ENCODE measurements at regions not wholly inside any gene's neighbourhood (a gene's known extent, or its start where the extent isn't known, plus 50 kb on each side); places are given as distances from the start of the nearest gene placed in this dataset.
"Not testable (repeated sequence)": the region's sequence is repeated elsewhere in the genome, so short reads cannot be mapped to it uniquely, and the experiment has no call there.

GRCh38 chr7:51428217-51428887, 111.7 kb upstream of the COBL start:
- Mint-ChIP-seq H3K4me1 (ENCODE audit: low read depth) (peaks cover 3% of the 10 kb centered on the region), H3K4me3 (no peak overlapping the region), H3K27me3 (peaks cover 9% of the 10 kb centered on the region), H3K36me3 (ENCODE audit: low read depth) (no peaks in the 10 kb centered on the region), H3K27ac (no peak overlapping the region), H3K9me3 (no peaks in the 10 kb centered on the region)
- DNase-seq = no peak

- no peak for DNase-seq
- Mint-ChIP-seq H3K4me1 (ENCODE audit: low read depth) (peaks cover 3% of the 10 kb centered on the region), H3K27me3 (peaks cover 13% of the 10 kb centered on the region), H3K36me3 (ENCODE audit: low read depth) (no peaks in the 10 kb centered on the region), H3K4me3 (no peak overlapping the region), H3K9me3 (no peaks in the 10 kb centered on the region), H3K27ac (no peak overlapping the region)
Measured at GRCh38 chr7:51426163-51426562, 109.6 kb upstream of the COBL start.

GRCh38 chr7:51409934-51410333, 93.3 kb upstream of the COBL start:
- H3K36me3 Mint-ChIP-seq (ENCODE audit: low read depth); H3K4me1 Mint-ChIP-seq (ENCODE audit: low read depth); DNase-seq; H3K27me3 Mint-ChIP-seq; H3K27ac Mint-ChIP-seq; H3K9me3 Mint-ChIP-seq; H3K4me3 Mint-ChIP-seq: not testable (repeated sequence)

GRCh38 chr7:51397608-51398007, 81.0 kb upstream of the COBL start:
- not testable (repeated sequence) for H3K27me3 Mint-ChIP-seq; H3K36me3 Mint-ChIP-seq (ENCODE audit: low read depth); H3K9me3 Mint-ChIP-seq; H3K27ac Mint-ChIP-seq; DNase-seq; H3K4me1 Mint-ChIP-seq (ENCODE audit: low read depth); H3K4me3 Mint-ChIP-seq

GRCh38 chr7:51393003-51393402, 76.4 kb upstream of the COBL start:
- not testable (repeated sequence) for H3K9me3 Mint-ChIP-seq; H3K27ac Mint-ChIP-seq; H3K4me1 Mint-ChIP-seq (ENCODE audit: low read depth); DNase-seq; H3K4me3 Mint-ChIP-seq; H3K36me3 Mint-ChIP-seq (ENCODE audit: low read depth); H3K27me3 Mint-ChIP-seq

- H3K9me3 Mint-ChIP-seq = not testable (repeated sequence)
Measured at GRCh38 chr7:51389952-51390351, 73.3 kb upstream of the COBL start.

GRCh38 chr7:51389216-51389812, 72.7 kb upstream of the COBL start:
- not testable (repeated sequence) for H3K27ac Mint-ChIP-seq; DNase-seq; H3K9me3 Mint-ChIP-seq; H3K4me3 Mint-ChIP-seq; H3K36me3 Mint-ChIP-seq (ENCODE audit: low read depth); H3K4me1 Mint-ChIP-seq (ENCODE audit: low read depth); H3K27me3 Mint-ChIP-seq

More at GRCh38 chr7:51389952-51390351, 73.3 kb upstream of the COBL start:
- H3K36me3 Mint-ChIP-seq (ENCODE audit: low read depth); DNase-seq; H3K27ac Mint-ChIP-seq; H3K4me1 Mint-ChIP-seq (ENCODE audit: low read depth); H3K27me3 Mint-ChIP-seq; H3K4me3 Mint-ChIP-seq: not testable (repeated sequence)

GRCh38 chr7:51388241-51388640, 71.6 kb upstream of the COBL start:
- H3K36me3 Mint-ChIP-seq (ENCODE audit: low read depth); H3K27ac Mint-ChIP-seq; H3K4me3 Mint-ChIP-seq; H3K4me1 Mint-ChIP-seq (ENCODE audit: low read depth); H3K27me3 Mint-ChIP-seq; DNase-seq; H3K9me3 Mint-ChIP-seq: not testable (repeated sequence)

GRCh38 chr7:51386806-51387568, 70.4 kb upstream of the COBL start:
- not testable (repeated sequence) for H3K36me3 Mint-ChIP-seq (ENCODE audit: low read depth); H3K4me3 Mint-ChIP-seq

GRCh38 chr7:51386184-51386583, 69.6 kb upstream of the COBL start:
- not testable (repeated sequence) for H3K27me3 Mint-ChIP-seq; H3K9me3 Mint-ChIP-seq; DNase-seq; H3K4me1 Mint-ChIP-seq (ENCODE audit: low read depth); H3K27ac Mint-ChIP-seq; H3K4me3 Mint-ChIP-seq; H3K36me3 Mint-ChIP-seq (ENCODE audit: low read depth)

More at GRCh38 chr7:51386806-51387568, 70.4 kb upstream of the COBL start:
- not testable (repeated sequence) for H3K27me3 Mint-ChIP-seq; H3K4me1 Mint-ChIP-seq (ENCODE audit: low read depth); H3K27ac Mint-ChIP-seq; H3K9me3 Mint-ChIP-seq; DNase-seq

GRCh38 chr7:51382243-51382642, 65.6 kb upstream of the COBL start:
- H3K27ac Mint-ChIP-seq = not testable (repeated sequence)

GRCh38 chr7:51376420-51377092, 59.9 kb upstream of the COBL start:
- H3K27ac Mint-ChIP-seq = no peak overlapping the region
- DNase-seq = no peak
- H3K36me3 Mint-ChIP-seq (ENCODE audit: low read depth) = no peaks in the 10 kb centered on the region
- H3K4me1 Mint-ChIP-seq (ENCODE audit: low read depth) = no peaks in the 10 kb centered on the region
- no peaks in the 10 kb centered on the region for H3K9me3 Mint-ChIP-seq
- no peaks in the 10 kb centered on the region for H3K27me3 Mint-ChIP-seq
- H3K4me3 Mint-ChIP-seq = no peak overlapping the region

More at GRCh38 chr7:51382243-51382642, 65.6 kb upstream of the COBL start:
- not testable (repeated sequence) for H3K36me3 Mint-ChIP-seq (ENCODE audit: low read depth); H3K27me3 Mint-ChIP-seq; H3K4me1 Mint-ChIP-seq (ENCODE audit: low read depth); H3K4me3 Mint-ChIP-seq; H3K9me3 Mint-ChIP-seq; DNase-seq

- no peak for DNase-seq
- H3K27me3 Mint-ChIP-seq = peaks cover 2% of the 10 kb centered on the region
- H3K9me3 Mint-ChIP-seq = no peaks in the 10 kb centered on the region
- H3K36me3 Mint-ChIP-seq (ENCODE audit: low read depth) = no peaks in the 10 kb centered on the region
- no peaks in the 10 kb centered on the region for H3K4me1 Mint-ChIP-seq (ENCODE audit: low read depth)
- no peak overlapping the region for H3K4me3 Mint-ChIP-seq
- H3K27ac Mint-ChIP-seq = no peak overlapping the region
Measured at GRCh38 chr7:51374936-51375335, 58.3 kb upstream of the COBL start.

- H3K4me3 Mint-ChIP-seq; DNase-seq; H3K4me1 Mint-ChIP-seq (ENCODE audit: low read depth); H3K27me3 Mint-ChIP-seq; H3K36me3 Mint-ChIP-seq (ENCODE audit: low read depth); H3K9me3 Mint-ChIP-seq; H3K27ac Mint-ChIP-seq: not testable (repeated sequence)
Measured at GRCh38 chr7:51373607-51374006, 57.0 kb upstream of the COBL start.

- H3K9me3 Mint-ChIP-seq = no peaks in the 10 kb centered on the region
Measured at GRCh38 chr7:51369746-51370145, 53.1 kb upstream of the COBL start.

More at GRCh38 chr7:51369746-51370145, 53.1 kb upstream of the COBL start:
- no peak for DNase-seq
- Mint-ChIP-seq H3K27me3 (peaks cover 3% of the 10 kb centered on the region), H3K27ac (no peak overlapping the region), H3K36me3 (ENCODE audit: low read depth) (no peaks in the 10 kb centered on the region), H3K4me3 (no peak overlapping the region), H3K4me1 (ENCODE audit: low read depth) (no peaks in the 10 kb centered on the region)

Data from activated T-cell treated with anti-CD3 and anti-CD28 coated beads, Interleukin-2, amount 50 U/mL, for 24 hours (primary cell).